Vagina (tissue), 2 donors: ENCODE measurements at regions not wholly inside any gene's neighbourhood (a gene's known extent, or its start where the extent isn't known, plus 50 kb on each side); places are given as distances from the start of the nearest gene placed in this dataset.

Experiments
- CTCF ChIP-seq, 3 experiments: fragments of 450-650 bp in 2 of 3; fragments of 200-600 bp in 1 of 3; sonication (generic) in 1 of 3; IDR thresholded peaks; one replicate each; pipeline ENCODE4 v1.5.1; 2017 to 2019; ENCODE audit warnings: antibody characterized with exemption in 3 of 3, mild to moderate bottlenecking in 2 of 3, moderate library complexity in 2 of 3
- POLR2A ChIP-seq, 2 donors: fragments of 450-650 bp; IDR thresholded peaks; one replicate each; pipeline ENCODE4 v1.6.1; 2017; ENCODE audit warnings: antibody characterized with exemption in 2 of 2, mild to moderate bottlenecking in 2 of 2, moderate library complexity in 2 of 2
- POLR2AphosphoS5 ChIP-seq, 2 donors: sonication (generic); formaldehyde crosslinking; IDR thresholded peaks; one replicate each; pipeline ENCODE4 v1.9.0; 2017; ENCODE audit warnings: antibody characterized with exemption in 2 of 2, mild to moderate bottlenecking in 2 of 2, low read depth in 1 of 2; ENCODE audit not compliant: insufficient read depth in 1 of 2

DNA sequence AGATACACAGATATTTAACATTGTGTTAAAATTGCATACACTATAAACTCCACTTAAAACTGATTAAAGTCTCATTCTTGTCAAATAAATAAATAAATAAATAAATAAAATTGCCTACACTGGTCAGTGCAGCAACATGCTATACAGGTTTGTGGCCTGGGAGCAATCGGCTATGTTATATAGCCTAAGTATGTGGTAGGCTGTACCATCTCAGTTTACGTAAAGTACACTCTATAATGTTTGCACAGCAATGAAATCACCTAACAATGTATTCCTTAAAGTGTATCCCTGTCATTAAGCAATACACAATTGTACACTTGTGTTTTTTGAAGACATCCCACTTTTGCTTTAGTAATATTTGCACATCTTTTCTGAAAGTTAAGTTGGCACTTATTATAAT, 337.7 kb upstream of the SETBP1 start:
- no peak for TF ChIP-seq POLR2A (IDR thresholded peaks at IDR 0.05)
- TF ChIP-seq CTCF (IDR thresholded peaks at IDR 0.05) = no peak
- no peak for TF ChIP-seq POLR2AphosphoS5 (IDR thresholded peaks at IDR 0.05; ENCODE audit: insufficient read depth in 1 of 2, low read depth in 1 of 2)
